ENCODE measurements at regions not wholly inside any gene's neighbourhood (a gene's known extent, or its start where the extent isn't known, plus 50 kb on each side); places are given as distances from the start of the nearest gene placed in this dataset.
"Not testable (repeated sequence)": the region's sequence is repeated elsewhere in the genome, so short reads cannot be mapped to it uniquely, and the experiment has no call there.

DNA sequence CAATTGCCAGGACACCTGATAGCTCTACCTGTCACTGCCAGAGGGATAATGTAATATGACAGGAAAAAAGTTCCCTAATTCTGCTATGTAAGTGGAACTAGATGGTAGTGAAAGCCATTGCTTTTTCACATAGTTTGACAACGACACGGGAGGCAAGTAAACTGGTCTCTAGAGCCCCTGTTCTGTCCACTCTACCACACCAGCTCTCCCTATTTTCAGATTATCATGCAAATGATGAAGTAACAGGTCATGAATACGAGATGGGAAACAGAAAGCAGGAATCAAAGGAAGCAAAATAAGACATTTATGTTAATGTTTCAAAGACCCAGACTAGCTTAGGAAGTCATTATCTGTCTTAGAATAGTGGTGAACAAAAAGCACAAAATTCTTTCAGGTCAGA, 56.2 kb downstream of the TAF11L14 start:
- no peak for DNase-seq

DNA sequence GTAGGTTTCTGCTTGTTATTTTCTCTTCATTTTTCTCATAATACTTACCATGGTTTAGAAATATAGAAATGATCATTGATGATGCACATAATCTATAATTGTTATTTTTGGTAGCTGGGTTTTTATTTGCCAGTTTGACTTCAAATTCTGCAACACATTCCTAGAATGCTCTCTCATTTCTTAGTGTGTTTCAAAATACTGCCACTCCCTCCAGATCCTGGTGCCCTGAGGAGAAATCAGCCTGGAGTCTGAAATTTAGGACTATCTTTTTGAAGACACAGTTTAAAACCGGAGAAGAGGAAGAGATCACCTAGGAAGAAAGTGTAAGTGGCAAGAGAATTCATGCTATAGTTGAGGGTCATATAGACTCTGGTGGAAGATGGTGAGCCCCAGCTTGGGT, 57.5 kb downstream of the TAF11L14 start:
- no peak for DNase-seq

DNA sequence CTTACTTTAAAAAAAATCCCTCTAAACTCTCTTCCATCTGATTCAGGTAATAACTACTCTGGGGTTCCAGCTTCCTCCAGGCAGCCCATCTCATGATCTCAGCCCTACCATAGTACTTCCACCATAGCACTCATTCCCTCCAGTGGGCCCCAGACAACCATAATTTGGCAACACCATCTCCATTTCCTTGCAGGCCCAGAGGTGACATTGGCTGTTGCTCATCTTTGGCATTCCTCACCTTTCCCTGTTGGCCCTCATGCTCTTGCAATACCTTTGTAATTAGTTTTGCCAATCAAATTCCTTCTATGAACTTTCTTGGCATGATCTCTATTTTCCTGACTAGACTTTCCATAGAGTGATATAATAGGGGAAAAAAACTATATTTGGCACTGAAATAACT, 60.1 kb downstream of the TAF11L14 start:
- no peak for DNase-seq

DNA sequence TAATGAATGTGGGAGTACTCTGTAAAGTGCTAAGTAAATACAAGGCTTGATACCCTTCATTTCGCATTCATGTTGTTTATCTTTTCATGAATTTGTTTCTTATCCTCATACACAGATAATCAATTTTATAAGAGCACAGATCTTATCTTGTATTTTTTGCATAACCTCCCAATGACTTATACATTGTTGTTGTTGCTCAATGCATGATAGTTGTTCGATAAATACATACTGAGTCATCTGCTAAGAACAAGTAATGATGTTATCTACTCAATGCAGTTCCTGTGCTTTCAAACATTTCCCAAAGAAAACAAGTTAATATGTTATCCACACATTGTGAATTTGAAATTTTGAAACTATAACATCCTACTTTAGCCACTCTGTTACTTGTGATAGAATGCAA, 60.7 kb downstream of the TAF11L14 start:
- no peak for DNase-seq

DNA sequence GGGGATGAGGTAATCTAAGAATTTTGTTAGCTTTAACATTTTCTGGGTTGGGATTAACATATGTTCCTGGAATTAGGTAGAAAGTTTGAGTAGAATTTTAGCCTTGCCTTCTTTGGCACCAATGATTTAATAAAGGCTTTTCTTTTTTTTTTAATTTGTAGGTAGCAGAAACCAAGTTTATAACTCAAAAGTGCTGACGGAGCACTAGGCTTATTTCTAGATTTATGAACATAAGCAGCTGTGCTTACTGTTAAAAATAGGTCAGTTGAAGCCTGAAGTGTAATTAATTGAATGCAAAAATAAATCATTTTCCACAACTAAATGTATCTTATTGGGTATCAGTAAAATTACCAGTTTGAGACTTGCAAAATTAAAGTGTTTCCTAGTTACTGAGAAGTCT, 62.4 kb downstream of the TAF11L14 start:
- no peak for DNase-seq

DNA sequence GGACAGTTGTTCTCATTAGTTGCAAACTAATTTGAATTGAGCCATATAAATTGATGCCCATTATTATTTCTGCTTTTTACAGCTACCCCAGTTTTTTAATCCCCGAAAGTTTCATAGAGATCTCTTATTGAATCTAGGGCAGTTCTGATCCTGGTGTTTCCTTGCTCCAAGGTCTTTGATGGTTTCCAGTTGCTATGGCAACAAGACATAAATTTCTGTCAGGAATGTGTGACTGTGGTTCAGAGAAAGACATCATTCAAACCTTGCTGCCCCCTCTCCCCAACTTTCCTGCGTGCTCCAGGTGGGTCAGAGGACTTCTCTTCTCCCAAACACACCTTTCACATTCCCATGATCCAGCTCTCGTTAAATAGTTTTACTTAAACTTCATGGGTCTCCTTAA, 63.4 kb downstream of the TAF11L14 start:
- no peak for DNase-seq

DNA sequence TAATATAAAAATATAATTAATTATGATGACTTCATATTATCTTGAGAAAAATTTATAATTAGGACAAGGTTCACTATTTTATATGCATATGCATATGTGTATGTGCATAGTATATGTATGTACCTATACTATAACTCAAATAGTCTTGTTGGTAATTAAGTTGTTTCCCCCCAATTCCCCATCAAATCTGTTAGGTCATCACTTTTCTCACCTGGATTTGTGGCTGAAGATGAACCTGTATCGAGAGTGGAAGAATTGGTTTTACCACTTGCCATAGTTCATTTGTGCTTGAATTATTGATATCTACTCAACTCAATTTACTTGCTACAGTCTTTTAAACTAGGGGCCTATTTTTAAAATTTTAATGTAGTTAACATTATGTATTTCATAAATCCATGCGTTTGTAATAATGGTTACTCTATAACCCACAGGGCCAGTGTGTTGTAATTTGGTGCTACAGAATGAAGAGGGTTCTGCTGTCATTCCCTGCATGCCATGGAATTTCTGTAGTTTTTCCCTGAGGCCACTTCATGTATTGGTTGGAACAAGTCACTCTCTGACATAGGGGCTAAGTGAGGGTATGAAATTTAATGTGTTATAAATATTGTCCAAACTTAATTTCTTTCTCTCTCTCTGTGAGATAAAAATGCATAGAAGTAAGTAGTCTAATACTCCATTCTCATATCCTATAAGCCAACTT, 74.9 kb downstream of the TAF11L14 start:
- no peak for DNase-seq

DNA sequence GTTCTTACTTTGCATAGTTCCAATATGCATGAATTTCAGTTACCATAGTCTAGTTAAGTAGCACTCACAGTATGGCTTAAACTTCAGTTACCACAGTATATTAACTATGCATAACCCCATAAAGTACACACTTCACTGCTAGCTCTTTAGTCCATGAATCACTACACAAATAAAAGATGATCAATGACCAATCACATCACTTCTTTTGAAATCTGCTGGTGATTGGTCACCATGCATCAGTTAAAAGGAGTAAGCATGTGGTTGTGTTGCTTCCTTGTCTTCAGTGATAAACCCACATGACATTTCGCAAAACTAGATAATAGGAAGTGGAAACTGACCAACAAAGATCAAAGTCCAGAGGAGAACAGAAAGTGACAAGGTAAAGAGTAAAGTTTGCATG, 79.0 kb downstream of the TAF11L14 start:
- DNase-seq: no peak

DNA sequence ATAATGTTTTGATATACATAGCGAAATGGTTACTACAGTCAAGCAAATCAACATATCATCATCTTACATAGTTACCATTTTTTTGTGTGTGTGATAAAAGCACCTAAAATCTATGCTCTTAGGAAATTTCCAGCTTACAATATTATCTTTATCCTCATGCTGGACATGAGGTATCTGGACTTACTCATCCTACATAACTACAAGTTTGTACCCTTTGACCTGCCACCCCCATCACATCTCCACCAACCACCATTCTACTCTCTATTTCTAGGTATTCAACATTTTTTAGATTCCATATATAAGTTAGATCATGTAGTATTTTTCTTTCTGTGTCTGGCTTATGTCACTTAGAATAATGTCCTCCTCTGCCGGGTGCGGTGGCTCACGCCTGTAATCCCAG, 79.9 kb downstream of the TAF11L14 start:
- DNase-seq: no peak

DNA sequence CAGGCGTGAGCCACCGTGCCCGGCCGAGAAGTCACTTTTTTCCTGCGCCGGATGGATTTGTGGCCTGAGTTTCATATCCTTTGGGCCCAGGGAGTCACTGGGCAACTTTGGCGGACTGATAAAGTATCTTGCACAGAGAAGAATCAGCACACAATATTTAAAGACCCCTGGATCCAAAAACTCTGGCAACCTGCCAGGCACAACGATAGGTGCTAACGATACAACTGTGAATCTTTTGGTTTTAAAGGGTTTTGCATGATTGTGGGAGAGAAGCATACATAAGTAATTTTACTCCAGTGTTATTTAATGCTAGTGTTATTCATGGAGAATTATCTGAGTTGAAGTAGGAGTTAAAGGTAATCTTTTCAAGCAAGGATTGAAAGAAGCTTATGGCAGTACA, 85.3 kb downstream of the TAF11L14 start:
- no peak for DNase-seq

DNA sequence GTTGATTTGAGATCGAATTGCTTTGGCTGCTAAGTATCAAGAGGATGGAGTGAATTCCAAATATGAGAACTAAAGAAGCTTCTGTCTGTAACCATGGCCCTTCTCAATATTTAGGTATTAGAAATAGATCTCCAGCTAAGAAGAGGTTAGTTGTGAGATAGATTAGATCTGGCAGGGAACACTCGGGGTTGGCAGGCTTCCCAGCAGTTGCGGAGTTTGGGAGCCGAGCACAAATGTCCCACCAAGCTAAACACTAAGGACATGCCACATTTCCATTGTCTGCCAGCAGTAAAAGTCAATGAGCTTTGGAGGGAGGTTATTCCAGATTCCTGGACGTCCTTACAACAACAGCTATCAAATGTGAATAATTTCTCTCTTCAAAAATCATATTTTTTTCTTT, 85.8 kb downstream of the TAF11L14 start:
- DNase-seq: no peak

DNA sequence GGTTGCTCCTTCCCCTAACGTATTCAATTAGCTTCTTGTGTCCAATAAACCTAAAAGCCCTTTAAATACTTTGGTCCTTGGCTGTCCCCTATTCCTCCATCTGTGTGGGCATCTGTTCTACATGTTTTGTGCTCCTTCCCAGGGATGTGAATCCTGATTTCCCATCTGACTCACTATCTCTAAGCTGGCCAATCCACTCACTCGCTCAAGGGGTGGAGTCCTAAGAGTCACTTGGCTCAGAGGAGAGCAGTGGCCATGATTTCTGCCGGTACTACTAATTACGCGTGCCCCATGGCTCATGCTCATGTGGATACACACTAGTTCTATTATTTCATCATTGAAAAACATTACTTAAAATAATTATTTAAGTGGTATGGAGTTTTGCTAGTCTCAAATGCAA, 89.6 kb downstream of the TAF11L14 start:
- no peak for DNase-seq

DNA sequence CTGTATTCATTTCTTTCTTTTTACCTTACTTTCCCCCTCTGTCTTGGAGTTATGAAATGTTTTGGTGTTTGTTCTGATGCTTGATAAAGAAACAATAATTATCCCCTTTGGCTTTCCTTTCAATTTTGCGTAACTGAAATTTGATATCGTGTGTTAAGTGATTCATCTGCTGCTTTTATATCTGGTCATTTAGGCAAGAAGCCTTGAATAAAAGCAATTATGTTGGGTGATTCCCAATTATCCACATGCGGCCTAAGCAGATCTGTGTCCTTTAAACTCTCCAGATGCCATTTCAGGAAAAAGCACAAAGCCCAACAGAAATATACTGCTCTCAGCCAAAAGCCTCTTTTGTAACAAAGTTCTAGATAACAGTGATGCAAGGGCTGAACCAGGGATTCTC, 92.8 kb downstream of the TAF11L14 start:
- no peak for DNase-seq

DNA sequence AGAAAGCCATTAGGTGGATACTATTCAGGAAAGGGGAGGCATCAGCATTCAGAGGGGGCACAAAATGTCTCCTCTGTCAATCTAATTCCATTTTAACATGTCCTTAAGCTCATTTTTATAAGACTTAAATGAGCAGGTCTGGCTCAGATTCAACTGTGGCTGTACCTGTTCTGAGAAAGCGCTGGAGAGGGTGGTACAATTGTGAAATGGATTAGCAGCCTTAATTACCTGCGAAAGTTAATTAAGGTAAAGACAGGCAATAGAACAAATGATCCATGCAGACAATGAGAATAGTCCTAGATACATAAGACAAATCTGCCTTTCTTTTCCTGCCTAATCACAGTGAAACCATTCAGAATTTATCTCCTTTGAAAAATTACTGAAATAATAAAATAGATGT, 96.2 kb downstream of the TAF11L14 start:
- no peak for DNase-seq

DNA sequence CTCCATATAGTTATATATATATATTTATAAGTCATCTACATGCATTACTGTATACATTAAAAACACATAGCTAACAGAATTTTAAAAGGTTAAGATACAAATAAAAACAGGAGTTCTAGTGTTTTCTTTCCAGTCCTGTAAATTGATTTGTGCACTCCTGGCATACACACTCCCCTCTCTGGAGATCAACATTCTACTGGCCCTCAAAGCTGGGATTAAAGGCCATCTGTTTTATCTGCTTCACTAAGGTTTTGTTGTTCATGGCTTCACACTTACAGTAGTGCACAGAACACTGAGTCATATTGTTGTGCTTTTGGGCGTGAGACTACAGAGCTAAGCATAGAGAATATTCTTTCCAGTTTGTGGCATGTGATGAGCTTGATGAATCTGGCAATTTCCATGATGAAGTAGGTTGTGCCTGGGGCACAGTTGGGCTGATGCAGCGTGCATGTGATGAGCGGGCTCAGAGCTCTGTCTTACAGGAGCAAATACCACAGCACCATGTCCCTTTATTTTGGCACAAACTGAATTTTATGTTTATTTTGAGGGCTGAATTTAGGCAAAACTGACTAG, 98.2 kb downstream of the TAF11L14 start:
- no peak for DNase-seq

DNA sequence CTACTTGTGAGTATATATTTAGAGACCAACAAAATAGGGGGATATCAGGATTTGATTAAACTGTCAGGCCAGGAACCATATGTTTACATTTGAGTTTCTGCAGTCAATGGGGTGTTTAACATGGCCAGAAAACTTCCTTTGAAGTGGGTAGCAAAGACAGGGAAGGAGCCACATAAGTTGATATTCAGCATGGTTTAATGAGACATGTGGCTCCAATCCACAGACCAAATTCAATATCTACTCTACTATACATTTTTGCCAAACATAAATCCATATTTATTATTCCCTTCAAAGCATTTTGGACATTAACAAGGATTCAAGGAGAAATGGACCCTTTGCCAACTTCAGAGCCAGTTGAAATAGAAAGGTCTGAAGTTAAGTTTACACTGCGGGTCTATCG, 99.8 kb downstream of the TAF11L14 start:
- no peak for DNase-seq

DNA sequence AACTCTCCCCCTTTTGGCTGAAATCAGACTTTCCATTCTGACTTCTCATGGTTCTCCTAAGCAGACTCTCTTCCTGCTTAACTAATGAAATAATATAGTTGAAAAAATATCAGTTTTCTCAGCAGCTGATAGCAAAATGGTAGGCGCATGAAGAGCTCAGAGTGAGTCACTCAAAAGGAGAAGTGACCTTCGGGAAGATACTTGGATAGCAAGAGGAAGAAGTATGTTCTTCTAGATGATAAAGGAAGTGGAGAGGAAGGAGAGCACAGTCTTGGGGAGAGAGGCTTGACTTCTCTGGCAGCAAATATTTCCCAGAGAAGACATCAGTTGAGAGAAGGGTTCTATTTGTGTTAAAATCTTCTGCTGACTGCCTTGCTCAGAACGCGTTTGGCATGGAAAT, 101.5 kb downstream of the TAF11L14 start:
- DNase-seq: no peak

DNA sequence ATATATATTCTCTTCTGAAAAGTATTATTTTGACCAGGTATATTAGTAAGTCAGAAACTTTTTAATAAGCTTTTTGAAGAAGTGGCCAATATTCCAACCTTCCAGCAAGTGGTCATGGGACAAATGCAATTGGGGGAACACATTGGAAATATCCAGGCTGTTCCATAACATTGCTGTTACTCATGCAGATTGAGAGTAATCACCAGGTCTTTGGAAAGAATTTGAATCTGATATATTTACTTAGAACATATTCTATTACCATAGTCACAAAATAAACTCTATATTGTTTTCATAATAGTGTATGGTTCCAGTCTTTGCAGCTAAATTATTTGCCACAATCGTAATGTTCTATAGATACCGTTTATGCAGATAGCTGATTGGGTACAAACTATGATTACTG, 102.8 kb downstream of the TAF11L14 start:
- DNase-seq: no peak

DNA sequence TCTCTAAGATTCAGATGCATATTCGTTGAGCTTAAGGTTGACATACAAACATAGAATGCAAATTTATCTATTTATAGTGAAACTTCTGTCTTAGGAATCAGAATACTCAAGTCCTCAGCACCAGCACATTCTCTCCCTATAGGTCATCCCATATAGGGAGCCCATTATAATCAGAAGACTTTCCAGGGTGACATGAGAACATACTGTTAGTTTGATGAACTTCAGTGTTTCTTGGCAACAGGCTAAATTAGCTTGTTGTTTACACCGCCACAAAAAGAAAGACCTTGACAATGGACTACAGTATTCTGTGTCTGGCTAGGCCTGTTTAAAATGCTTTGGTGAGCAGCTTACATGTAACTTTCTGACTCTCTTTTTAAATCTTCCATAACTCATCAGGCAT, 104.2 kb downstream of the TAF11L14 start:
- no peak for DNase-seq

DNA sequence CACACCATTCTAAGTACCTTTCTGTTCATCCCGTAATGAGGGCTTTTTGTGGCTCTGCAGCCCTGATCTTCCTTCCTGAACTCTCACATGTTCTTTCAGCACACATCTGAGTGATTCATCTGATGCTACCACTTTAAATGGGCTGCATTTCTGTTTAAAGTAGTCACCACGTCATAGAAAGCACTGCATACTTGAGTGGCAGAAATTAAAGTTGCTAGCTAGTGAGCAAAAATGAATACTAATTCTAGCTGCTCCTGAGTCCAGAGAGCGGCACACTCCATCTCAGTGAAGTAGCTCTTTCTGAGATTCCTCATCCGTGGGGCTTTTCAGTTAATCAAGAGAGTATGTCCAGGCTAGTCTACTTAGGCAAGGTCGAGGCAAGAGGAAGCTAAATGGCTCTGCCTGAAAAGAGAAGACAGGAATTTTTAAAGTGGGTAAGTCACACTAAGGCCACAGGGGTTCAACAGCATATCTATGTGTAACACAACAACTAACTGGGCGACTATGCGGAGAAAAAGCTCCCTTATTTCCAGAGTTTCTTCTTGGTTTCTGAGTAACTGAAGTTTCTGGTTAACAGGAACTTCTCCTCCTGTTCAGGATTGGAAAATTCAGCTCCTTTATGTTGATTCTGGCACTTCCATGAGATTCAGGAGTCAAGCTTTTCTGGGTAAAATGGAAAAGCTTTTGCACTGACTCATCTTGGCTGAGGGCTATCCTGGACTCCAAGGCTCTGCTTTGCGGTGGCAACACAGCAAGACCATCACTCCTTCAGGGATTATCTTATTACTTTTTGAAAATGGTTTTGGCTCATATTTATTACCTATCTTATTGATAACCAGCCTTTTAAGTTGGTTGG, 109.5 kb downstream of the TAF11L14 start:
- no peak for DNase-seq

DNA sequence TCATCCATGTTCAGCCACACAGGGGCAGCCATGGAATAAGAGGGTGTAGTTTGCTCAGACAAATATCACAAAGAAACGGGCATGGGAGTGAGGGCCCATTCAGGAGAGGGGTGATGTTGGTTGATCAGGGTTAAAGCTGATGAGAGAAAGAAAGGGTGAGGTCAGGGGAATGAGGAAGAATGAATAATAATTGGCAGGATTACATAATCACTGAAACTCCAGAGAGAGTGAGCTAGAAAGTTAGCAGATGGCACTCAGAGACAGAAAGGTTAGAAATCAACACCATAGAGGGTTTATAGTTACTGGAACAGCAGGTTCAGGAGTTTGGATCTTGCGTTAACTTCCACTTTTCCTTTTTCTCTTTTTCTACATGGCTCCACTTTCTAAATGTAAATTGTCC, 113.9 kb downstream of the TAF11L14 start:
- no peak for DNase-seq

DNA sequence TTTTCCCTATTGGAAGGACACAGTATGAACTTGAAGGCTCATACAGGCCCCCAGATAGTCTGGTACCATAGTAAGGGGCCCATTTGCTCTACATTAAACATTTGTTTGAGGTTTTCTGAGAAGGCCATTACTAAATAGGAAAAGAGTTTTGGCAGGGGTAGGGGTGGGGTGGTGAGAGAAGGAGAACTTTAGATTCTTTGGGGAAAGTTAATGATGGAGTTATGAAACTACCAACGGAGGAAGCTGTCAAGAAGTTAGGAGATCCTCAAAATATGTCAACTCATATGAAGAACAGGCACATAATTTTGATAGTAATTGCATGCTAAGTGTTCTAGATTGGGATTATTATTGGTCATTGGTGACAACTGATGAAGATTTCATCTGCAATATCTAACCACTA, 114.7 kb downstream of the TAF11L14 start:
- DNase-seq: no peak

DNA sequence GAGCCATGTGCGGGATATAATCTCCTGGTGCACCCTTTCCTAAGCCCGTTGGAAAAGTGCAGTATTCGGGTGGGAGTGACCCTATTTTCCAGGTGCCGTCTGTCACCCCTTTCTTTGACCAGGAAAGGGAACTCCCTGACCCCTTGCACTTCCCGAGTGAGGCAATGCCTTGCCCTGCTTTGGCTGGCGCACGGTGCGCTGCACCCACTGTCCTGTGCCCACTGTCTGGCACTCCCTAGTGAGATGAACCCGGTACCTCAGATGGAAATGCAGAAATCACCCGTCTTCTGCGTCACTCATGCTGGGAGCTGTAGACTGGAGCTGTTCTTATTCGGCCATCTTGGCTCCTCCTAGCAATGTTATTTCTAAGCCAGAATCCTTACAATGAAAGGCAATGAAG, 121.1 kb downstream of the TAF11L14 start:
- not testable (repeated sequence) for DNase-seq

DNA sequence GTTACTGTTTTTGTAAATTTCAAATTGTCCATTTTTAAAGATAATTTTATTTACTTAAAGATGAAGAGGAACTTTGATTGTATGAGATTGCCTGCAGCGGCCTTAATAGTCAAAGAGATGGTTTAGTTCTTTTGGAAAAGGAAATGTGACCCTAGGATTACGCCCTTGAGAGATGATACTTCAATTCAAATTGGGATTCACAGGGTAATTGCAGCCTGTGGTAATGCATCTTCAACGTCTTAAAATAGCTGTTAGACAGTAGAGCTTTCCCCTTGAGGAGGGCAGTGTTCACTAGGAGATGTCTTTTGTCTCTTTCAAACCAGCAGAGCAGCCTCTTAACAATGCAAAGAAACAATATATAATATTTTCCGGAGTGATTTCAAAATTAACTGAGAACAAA, 127.1 kb downstream of the TAF11L14 start:
- no peak for DNase-seq

All from stimulated activated CD4-positive, alpha-beta T cell treated with anti-CD3 and anti-CD28 coated beads, Interleukin-4, amount 100 ng/mL, for 24 hours (primary cell).